ENCODE measurements at regions not wholly inside any gene's neighbourhood (a gene's known extent, or its start where the extent isn't known, plus 50 kb on each side); places are given as distances from the start of the nearest gene placed in this dataset.

DNA sequence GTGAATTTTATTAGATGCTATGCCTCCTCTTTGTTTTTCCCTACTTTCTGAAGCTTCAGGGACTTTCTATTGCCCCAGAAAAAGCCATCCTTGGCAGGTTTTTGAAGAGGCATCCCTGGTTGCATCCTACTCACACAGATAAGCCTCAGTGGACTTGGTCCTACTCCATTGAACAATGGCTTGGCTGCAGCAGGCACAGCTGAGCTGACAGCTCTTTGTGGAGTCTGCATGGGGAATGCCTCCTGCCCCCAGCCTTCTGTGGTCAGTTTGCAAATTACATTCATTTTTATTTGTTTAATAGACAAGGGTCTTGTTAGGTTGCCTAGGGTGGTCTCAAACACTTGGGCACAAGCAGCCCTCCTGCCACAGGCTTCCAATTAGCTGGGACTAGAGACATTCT lies 69.7 kb downstream of the NPAP1 start:
- TF ChIP-seq CTCF (IDR thresholded peaks at IDR 0.05) (no peak), POLR2A (IDR thresholded peaks at IDR 0.05) (no peak), POLR2AphosphoS5 (IDR thresholded peaks at IDR 0.05) (no peak)
